ENCODE measurements at regions not wholly inside any gene's neighbourhood (a gene's known extent, or its start where the extent isn't known, plus 50 kb on each side); places are given as distances from the start of the nearest gene placed in this dataset.

- TF ChIP-seq CTCF (IDR thresholded peaks at IDR 0.05 in 4 of 5, conservative IDR thresholded peaks at IDR 0.05 in 1 of 5) (no peak), POLR2A (IDR thresholded peaks at IDR 0.05) (no peak)
Measured at GRCh38 chr2:128787616-128788015, 468.9 kb upstream of the HS6ST1 start.
